GM06990 (cell line): ENCODE measurements at regions not wholly inside any gene's neighbourhood (a gene's known extent, or its start where the extent isn't known, plus 50 kb on each side); places are given as distances from the start of the nearest gene placed in this dataset.
"Not testable (repeated sequence)": the region's sequence is repeated elsewhere in the genome, so short reads cannot be mapped to it uniquely, and the experiment has no call there.

ENCODE experiments used
- DNase-seq: peaks from one replicate; pipeline ENCODE4 v3.0.0-alpha.2; 2011; ENCODE audit not compliant: insufficient read length; ENCODE audit errors: extremely low read depth
- H3K27me3 ChIP-seq: replicated peaks from 2 replicates; pipeline ENCODE4 v1.6.0; 2011; ENCODE audit warnings: low read length; ENCODE audit not compliant: control insufficient read depth, insufficient read depth
- H3K36me3 ChIP-seq: 2 replicates; pipeline ENCODE4 v1.5.1; 2011; ENCODE audit warnings: low read length; ENCODE audit not compliant: control insufficient read depth, insufficient read depth
- H3K4me3 ChIP-seq: replicated peaks from 2 replicates; pipeline ENCODE4 v1.5.1; 2011; ENCODE audit warnings: low read depth, mild to moderate bottlenecking, control low read depth, low read length
- TF ChIP-seq, protein P1 (sequence below): IDR thresholded peaks from 2 replicates; pipeline ENCODE4 v1.5.1; 2011; ENCODE audit warnings: low read length, control low read depth, mild to moderate bottlenecking, inconsistent platforms; ENCODE audit not compliant: insufficient read depth, poor library complexity, severe bottlenecking

- no peak for DNase-seq
- no peaks in the 10 kb centered on the region for H3K36me3 ChIP-seq
- TF ChIP-seq, protein P1, sequence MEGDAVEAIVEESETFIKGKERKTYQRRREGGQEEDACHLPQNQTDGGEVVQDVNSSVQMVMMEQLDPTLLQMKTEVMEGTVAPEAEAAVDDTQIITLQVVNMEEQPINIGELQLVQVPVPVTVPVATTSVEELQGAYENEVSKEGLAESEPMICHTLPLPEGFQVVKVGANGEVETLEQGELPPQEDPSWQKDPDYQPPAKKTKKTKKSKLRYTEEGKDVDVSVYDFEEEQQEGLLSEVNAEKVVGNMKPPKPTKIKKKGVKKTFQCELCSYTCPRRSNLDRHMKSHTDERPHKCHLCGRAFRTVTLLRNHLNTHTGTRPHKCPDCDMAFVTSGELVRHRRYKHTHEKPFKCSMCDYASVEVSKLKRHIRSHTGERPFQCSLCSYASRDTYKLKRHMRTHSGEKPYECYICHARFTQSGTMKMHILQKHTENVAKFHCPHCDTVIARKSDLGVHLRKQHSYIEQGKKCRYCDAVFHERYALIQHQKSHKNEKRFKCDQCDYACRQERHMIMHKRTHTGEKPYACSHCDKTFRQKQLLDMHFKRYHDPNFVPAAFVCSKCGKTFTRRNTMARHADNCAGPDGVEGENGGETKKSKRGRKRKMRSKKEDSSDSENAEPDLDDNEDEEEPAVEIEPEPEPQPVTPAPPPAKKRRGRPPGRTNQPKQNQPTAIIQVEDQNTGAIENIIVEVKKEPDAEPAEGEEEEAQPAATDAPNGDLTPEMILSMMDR: no peak
- H3K27me3 ChIP-seq: no peaks in the 10 kb centered on the region
- no peak overlapping the region for H3K4me3 ChIP-seq
Observed at GRCh38 chr5:58183078-58183785, 276.7 kb downstream of the PLK2 start.

DNA sequence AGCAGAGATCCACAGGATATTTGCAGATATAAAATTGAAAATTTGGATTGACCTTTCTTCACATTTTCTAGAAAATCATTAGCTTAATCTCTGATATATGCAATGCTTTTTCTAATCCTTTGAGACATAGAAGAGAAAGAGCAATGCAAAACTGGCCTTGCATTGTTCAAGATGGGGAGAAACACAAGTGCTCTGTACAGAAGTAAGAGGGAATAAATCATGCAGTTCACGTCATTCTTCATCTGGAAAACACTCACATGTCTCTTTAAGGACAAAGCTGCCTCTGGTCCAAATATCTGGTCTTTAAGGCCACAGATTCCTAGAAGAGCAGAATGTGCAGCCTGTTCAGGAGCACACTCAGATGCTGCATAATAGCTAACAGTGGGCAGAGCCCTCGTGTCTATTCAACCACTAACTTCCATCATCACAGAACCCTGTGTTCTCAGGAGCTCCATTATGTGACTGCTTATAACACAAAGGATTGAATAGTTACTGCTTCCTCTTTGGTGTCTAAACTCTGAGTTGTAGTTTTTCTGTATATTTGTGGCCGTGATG is 277.5 kb downstream of the PLK2 start:
- Histone ChIP-seq H3K27me3 (no peaks in the 10 kb centered on the region), H3K36me3 (no peaks in the 10 kb centered on the region), H3K4me3 (no peak overlapping the region)
- TF ChIP-seq, protein P1: no peak
- DNase-seq: no peak

GRCh38 chr5:58181578-58182286 is 278.2 kb downstream of the PLK2 start:
- no peak for DNase-seq
- TF ChIP-seq, protein P1: no peak
- H3K36me3 ChIP-seq: no peaks in the 10 kb centered on the region
- H3K4me3 ChIP-seq: no peak overlapping the region
- no peaks in the 10 kb centered on the region for H3K27me3 ChIP-seq

DNA sequence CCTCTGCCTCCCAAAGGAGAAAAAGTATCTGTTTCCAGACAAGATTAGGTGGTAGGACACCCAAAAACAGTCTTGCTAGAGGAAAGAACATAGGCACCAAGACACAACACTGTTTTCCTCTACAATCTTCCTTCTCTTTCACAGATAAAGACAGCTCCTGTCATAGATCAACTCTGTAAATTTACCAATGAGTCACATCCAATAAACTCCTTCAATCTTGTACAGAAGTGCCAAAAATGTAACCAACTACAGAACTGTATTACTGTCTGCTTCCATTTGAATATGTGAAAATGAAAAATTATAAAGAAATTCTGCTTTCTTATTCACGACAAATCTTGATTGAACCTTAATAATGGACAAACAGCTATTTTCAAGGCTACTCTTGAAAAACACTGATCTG is 286.9 kb downstream of the PLK2 start:
- H3K27me3 ChIP-seq: no peaks in the 10 kb centered on the region
- TF ChIP-seq, protein P1: no peak
- DNase-seq: no peak
- no peak overlapping the region for H3K4me3 ChIP-seq
- no peaks in the 10 kb centered on the region for H3K36me3 ChIP-seq

DNA sequence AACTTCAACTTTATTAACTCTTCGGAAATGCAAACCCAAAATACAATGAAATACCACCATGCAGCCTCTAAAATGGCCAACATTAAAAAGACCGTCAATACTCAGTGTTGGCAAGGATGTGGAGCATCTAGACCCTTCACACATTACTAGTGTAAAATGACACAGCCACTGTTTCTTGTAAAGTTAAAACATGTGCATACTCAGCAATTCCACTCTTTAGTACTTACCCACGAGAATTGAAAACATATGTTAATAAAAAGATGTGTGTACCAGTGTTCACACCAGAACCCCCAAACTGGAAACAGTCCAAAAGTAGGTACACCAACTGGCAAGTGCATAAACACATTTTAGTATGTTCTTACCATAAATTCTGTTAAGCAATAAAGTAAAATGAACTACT is 294.7 kb downstream of the PLK2 start:
- Histone ChIP-seq H3K27me3 (no peaks in the 10 kb centered on the region), H3K4me3 (no peak overlapping the region), H3K36me3 (no peaks in the 10 kb centered on the region)
- no peak for DNase-seq
- TF ChIP-seq, protein P1: no peak

- DNase-seq, H3K4me3 ChIP-seq: not testable (repeated sequence)
Observed at GRCh38 chr5:58161889-58162288, 298.0 kb downstream of the PLK2 start.

More at GRCh38 chr5:58161889-58162288, 298.0 kb downstream of the PLK2 start:
- not testable (repeated sequence) for H3K36me3 ChIP-seq, H3K27me3 ChIP-seq
